Gastrocnemius medialis (tissue), 4 donors: ENCODE measurements at regions not wholly inside any gene's neighbourhood (a gene's known extent, or its start where the extent isn't known, plus 50 kb on each side); places are given as distances from the start of the nearest gene placed in this dataset.

Experiments used
- ATAC-seq, 2 donors: fragments of 150-250 bp; one replicate each; pipeline ENCODE4 v1.9.1; 2016
- DNase-seq, 2 donors: peaks; one replicate each; pipeline ENCODE4 v3.0.0-alpha.2; 2019
- H3K27ac ChIP-seq, 4 donors: fragments of 200-600 bp; sonication (generic); 1 replicate in 1 of 4; 2 replicates in 3 of 4; pipeline ENCODE4 v1.5.1; 2016 to 2018; ENCODE audit warnings: mild to moderate bottlenecking in 2 of 4, moderate library complexity in 1 of 4
- H3K27me3 ChIP-seq, 3 donors: fragments of 200-600 bp; sonication (generic) in 2 of 3; 1 replicate in 1 of 3; 2 replicates in 2 of 3; pipeline versions ENCODE4 v1.5.1 to v1.6.0; 2016 to 2019; ENCODE audit warnings: mild to moderate bottlenecking in 1 of 3, moderate library complexity in 1 of 3
- H3K36me3 ChIP-seq, 2 donors: fragments of 200-600 bp; sonication (generic) in 1 of 2; one replicate each; pipeline ENCODE4 v1.5.1; 2017 to 2018
- H3K4me1 ChIP-seq, 2 donors: fragments of 200-600 bp; sonication (generic) in 1 of 2; one replicate each; pipeline ENCODE4 v1.5.1; 2016 to 2017; ENCODE audit warnings: mild to moderate bottlenecking in 2 of 2
- H3K4me3 ChIP-seq, 4 donors: fragments of 200-600 bp; sonication (generic) in 3 of 4; 1 replicate in 1 of 4; 2 replicates in 3 of 4; pipeline ENCODE4 v1.5.1; 2016 to 2019; ENCODE audit warnings: mild to moderate bottlenecking in 2 of 4
- H3K9me3 ChIP-seq, 3 donors: fragments of 200-600 bp; sonication (generic) in 2 of 3; 1 replicate in 1 of 3; 2 replicates in 2 of 3; pipeline ENCODE4 v1.5.1; 2016 to 2019
- CTCF ChIP-seq, 5 experiments: fragments of 450-650 bp in 3 of 5; fragments of 200-600 bp in 2 of 5; sonication (generic) in 2 of 5; IDR thresholded peaks in 4 of 5; conservative IDR thresholded peaks in 1 of 5; 1 replicate in 4 of 5; 2 replicates in 1 of 5; pipeline ENCODE4 v1.5.1; 2016 to 2019; ENCODE audit warnings: antibody characterized with exemption in 5 of 5, mild to moderate bottlenecking in 3 of 5, moderate library complexity in 3 of 5
- POLR2A ChIP-seq, 2 donors: fragments of 450-650 bp; IDR thresholded peaks; one replicate each; pipeline ENCODE4 v1.6.1; 2017; ENCODE audit warnings: antibody characterized with exemption in 2 of 2, mild to moderate bottlenecking in 2 of 2, moderate library complexity in 2 of 2
- in situ Hi-C, 4 donors: fragments of 200-750 bp; cut with MboI; loops; one replicate each; pipeline versions ENCODE4 v1.15.0 to v1.8.0; 2017; ENCODE audit warnings: low sequenced_read_pairs in 4 of 4
- intact Hi-C: fragments of 100-400 bp; cut with DNase I; formaldehyde crosslinking; loops from one replicate; pipeline ENCODE4 v1.15.1; 2023; ENCODE audit warnings: low total_unique reads

DNA sequence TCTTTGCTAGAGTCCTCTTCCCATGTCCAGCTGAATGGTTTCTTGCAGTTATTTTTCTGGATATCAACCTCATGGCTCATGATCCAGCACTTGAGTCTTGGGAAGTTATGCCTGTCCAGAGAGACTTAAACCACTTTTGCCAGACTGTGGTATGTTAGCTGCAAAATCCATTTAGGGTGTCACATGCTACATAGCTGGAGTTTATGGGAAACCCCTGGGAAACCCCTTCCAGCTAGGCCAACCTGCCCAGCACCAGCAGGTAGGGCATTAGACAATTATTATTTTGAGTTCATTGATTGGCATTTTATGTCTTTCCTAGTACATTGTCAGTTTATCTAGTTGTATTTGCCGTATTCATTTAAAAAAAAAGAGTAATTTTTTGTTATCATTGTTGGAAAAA, 797.8 kb downstream of the EFNB2 start:
- no peak overlapping the region for H3K27ac ChIP-seq
- no peaks in the 10 kb centered on the region for H3K4me1 ChIP-seq
- DNase-seq (no peak), ATAC-seq (no peak)
- no peaks in the 10 kb centered on the region for H3K9me3 ChIP-seq
- intact Hi-C loops = no loop called here
- H3K27me3 ChIP-seq = no peaks in the 10 kb centered on the region
- H3K4me3 ChIP-seq = no peak overlapping the region
- TF ChIP-seq CTCF (IDR thresholded peaks at IDR 0.05 in 4 of 5, conservative IDR thresholded peaks at IDR 0.05 in 1 of 5) (no peak), POLR2A (IDR thresholded peaks at IDR 0.05) (no peak)
- no peaks in the 10 kb centered on the region for H3K36me3 ChIP-seq
- in situ Hi-C loops = no loop called here

DNA sequence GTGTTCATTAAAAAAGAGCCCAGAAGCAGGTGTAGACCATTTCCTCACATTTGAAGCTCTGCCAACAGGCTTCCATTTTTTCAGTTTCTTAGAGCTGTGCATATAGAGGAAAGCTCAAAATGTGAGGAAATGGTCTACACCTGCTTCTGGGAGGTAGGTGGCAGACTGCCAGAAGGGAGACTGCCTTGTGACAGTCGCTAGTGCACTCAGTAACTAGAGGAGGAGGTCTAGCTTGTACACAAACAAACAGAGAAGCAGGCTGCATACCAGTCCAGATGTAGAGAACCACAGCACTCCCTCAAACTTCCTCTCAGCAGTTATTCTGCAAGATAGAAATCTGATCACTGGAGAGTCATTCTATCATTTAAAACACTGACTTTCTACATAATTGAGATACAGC, 800.2 kb downstream of the EFNB2 start:
- no peak for TF ChIP-seq POLR2A (IDR thresholded peaks at IDR 0.05)
- no peak for TF ChIP-seq CTCF (IDR thresholded peaks at IDR 0.05 in 4 of 5, conservative IDR thresholded peaks at IDR 0.05 in 1 of 5)
- H3K27me3 ChIP-seq = no peaks in the 10 kb centered on the region
- no peaks in the 10 kb centered on the region for H3K4me1 ChIP-seq
- intact Hi-C loops (no loop called here), in situ Hi-C loops (no loop called here)
- ATAC-seq (no peak), DNase-seq (no peak)
- H3K27ac ChIP-seq = no peak overlapping the region
- H3K9me3 ChIP-seq = no peaks in the 10 kb centered on the region
- no peak overlapping the region for H3K4me3 ChIP-seq
- H3K36me3 ChIP-seq = no peaks in the 10 kb centered on the region

- Histone ChIP-seq H3K4me3 (no peak overlapping the region), H3K9me3 (no peaks in the 10 kb centered on the region), H3K36me3 (no peaks in the 10 kb centered on the region), H3K27ac (no peak overlapping the region), H3K4me1 (no peaks in the 10 kb centered on the region), H3K27me3 (no peaks in the 10 kb centered on the region)
- DNase-seq (no peak), ATAC-seq (no peak)
- no peak for TF ChIP-seq CTCF (IDR thresholded peaks at IDR 0.05 in 4 of 5, conservative IDR thresholded peaks at IDR 0.05 in 1 of 5)
- TF ChIP-seq POLR2A (IDR thresholded peaks at IDR 0.05) = no peak
- in situ Hi-C loops (no loop called here), intact Hi-C loops (no loop called here)
Measured at GRCh38 chr13:105732806-105733529, 802.5 kb downstream of the EFNB2 start.

DNA sequence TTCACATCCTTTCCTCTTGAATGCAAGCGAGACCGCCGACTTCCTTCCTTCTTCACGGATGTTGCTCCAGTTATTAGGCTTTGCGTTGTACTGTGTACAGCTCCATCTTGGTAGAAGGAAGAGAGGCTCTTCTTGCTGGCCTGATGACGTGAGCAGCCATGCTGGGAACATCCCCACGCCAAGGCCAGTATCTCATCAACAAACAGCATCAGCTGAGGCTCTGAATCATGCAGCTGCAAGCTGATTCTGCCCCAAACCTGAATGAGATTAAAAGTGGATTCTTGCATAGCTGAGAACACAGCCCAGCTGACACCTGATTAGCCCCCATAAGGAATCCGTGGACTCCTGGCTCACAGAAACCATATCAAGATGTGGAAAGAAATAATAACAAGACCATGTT, 809.6 kb downstream of the EFNB2 start:
- H3K27ac ChIP-seq = no peak overlapping the region
- no peak for DNase-seq
- H3K27me3 ChIP-seq = no peaks in the 10 kb centered on the region
- intact Hi-C loops = no loop called here
- TF ChIP-seq CTCF (IDR thresholded peaks at IDR 0.05 in 4 of 5, conservative IDR thresholded peaks at IDR 0.05 in 1 of 5) (no peak), POLR2A (IDR thresholded peaks at IDR 0.05) (no peak)
- no peaks in the 10 kb centered on the region for H3K4me1 ChIP-seq
- H3K4me3 ChIP-seq = no peak overlapping the region
- ATAC-seq = no peak
- in situ Hi-C loops = no loop called here
- no peaks in the 10 kb centered on the region for H3K9me3 ChIP-seq
- H3K36me3 ChIP-seq = no peaks in the 10 kb centered on the region

- Histone ChIP-seq H3K9me3 (no peaks in the 10 kb centered on the region), H3K27ac (no peak overlapping the region), H3K4me1 (no peaks in the 10 kb centered on the region), H3K4me3 (no peak overlapping the region), H3K36me3 (no peaks in the 10 kb centered on the region), H3K27me3 (no peaks in the 10 kb centered on the region)
- intact Hi-C loops = no loop called here
- TF ChIP-seq CTCF (IDR thresholded peaks at IDR 0.05 in 4 of 5, conservative IDR thresholded peaks at IDR 0.05 in 1 of 5) = no peak
- no peak for TF ChIP-seq POLR2A (IDR thresholded peaks at IDR 0.05)
- no peak for ATAC-seq
- no peak for DNase-seq
- in situ Hi-C loops = no loop called here
Measured at GRCh38 chr13:105721016-105721415, 814.4 kb downstream of the EFNB2 start.
